GM18873 (cell line): ENCODE measurements at regions not wholly inside any gene's neighbourhood (a gene's known extent, or its start where the extent isn't known, plus 50 kb on each side); places are given as distances from the start of the nearest gene placed in this dataset.
"Not testable (repeated sequence)": the region's sequence is repeated elsewhere in the genome, so short reads cannot be mapped to it uniquely, and the experiment has no call there.

Experiments used
- ATAC-seq: cut with Tn5 transposase; IDR thresholded peaks from one replicate; pipeline ENCODE4 v1.9.1; 2021; ENCODE audit warnings: mild to moderate bottlenecking, moderate library complexity, moderate number of reproducible peaks; ENCODE audit not compliant: unreplicated experiment, low FRiP score

DNA sequence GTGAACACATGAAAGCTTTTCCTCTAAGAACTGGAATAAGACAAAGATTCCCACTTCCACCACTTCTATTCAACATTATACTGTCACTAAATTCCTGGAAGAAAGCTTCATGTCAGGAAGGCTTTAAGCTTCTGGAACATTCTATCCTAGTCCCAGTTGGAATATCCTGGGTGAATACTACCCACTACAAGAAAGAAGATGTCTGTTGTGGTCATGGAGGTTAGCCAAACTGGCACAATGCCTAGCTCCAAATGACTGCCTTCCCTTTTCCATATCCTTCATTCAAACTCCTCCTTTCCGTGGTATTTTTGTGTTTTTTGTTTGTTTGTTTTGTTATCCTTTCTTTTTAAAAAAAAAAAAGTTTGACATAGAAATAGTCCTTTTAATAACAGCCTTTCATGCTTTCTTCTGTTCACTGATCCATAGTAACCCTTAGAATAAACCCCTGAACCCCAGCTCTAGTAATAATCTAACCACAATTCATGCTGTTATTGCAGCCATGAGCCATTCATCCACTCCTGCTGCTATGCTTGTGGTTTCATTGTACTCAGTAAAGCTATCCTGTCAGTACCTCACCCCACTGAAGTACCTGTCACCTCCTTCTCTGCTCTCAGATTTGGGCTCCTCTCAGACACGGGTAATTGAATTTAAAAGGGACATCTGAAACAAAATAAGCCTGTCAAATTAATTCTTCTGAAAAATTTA lies 447.5 kb downstream of the IGSF11 start:
- ATAC-seq, result no peak

DNA sequence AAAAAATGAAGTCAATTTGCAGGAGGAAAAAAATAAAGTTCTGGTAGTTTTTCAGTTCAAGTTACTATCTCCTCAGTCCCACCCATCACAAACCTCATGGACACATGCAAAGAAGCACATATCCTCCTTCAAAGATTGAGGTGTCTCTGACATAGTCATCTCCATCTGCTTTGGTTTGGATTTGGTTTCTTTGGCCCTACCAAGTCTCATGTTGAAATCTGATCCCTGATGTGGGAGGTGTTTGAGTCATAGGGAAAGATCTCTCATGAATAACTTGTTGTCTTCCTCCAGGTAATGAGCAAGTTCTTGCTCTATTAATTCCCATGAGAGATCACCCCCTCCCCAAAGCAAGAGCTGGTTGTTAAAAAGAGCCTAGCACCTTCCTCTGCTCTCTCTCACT lies 446.8 kb downstream of the IGSF11 start:
- no peak for ATAC-seq

DNA sequence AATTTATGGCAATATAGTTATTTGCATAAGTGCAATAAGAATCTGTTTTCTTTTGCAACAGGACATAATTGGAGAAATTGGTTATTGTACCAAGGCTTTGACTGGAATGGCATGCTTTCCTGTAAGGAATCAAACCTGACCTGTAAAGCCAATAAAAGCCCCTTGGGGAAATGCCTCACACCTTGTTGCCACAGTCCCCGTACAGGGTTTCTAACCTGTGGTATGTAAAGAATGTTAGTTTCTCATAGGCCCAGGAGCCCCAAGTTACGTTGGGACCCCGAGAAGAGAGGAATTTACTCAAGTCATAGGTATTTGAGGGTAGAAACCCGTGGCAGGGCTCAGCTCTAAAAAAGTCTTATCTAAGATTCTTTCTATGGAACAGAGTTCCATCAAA lies 441.4 kb downstream of the IGSF11 start:
- ATAC-seq, result no peak

GRCh38 chr3:118597184-118597583 lies 437.5 kb downstream of the IGSF11 start:
- no peak for ATAC-seq

DNA sequence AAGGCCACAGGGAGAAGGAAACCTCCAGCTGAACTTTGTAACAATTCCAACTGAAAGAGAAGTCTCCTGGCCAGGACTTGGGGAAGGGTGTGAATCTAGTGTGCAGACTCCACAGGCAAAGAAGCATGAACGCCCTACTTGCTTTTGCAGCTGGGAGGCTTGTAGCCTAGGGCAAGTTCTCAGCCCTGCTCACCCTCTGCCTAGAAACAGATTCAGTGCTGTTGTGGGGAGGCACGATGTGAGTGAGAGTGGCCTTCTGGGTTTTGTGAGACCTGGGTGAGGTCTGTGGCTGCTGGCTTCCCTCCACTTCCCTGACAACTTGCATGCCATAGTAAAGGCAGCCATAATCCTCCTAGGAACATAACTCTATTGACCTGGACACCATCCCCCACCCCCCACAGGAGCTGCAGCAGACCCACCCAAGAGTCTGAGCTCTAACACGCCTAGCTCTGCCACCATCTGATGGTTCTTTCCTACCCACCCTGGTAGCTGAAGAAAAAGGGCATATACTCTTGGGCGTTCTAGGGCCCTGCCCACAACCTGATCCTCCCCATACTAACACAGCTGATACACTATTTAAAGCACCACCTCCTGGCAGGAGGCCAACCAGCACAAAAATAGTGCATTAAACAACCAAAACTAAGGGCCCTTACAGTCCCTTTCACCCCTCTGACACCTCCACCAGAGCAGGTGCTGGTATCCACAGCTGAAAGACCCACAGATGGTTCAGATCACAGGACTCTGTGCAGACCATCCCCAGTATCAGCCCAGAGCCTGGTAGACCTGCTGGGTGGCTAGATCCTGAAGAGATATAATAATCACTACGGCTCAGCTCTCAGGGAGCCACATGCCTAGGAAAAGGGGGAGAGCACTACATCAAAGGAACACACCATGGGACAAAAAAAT lies 426.5 kb downstream of the IGSF11 start:
- ATAC-seq, result no peak

- ATAC-seq, result no peak
Observed at GRCh38 chr3:118618247-118619040, 416.2 kb downstream of the IGSF11 start.

GRCh38 chr3:118626453-118626852 lies 408.2 kb downstream of the IGSF11 start:
- no peak for ATAC-seq

DNA sequence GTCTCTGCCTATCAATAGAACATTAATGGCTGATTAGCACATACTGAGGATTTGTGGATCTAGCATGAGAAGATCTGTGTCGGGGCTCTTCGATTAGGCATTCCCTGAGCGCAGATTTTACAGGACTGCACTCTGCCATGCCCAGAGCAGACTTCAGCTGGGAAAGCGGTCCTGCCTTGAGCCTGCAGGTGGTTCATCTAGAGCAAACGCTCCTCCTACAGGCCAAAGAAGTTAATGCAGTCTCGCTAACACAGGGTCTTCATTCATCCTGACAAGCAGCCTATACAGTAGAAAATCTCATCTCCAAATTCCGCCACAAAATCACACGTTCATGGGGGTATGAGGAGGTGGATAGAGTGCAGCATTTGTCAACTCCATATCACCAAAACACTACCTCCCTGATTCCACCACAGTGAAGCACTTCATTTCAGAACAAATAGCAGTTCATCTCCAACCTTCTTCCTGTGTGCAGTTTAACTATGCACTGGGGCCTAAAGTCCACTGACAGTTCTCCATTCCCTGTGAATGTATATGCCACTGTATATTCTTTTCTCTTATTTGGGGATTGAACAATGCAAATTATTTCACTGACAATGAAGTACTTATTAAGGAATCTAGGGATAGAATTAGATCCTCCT lies 405.8 kb downstream of the IGSF11 start:
- peak; percentile 96 for ATAC-seq

DNA sequence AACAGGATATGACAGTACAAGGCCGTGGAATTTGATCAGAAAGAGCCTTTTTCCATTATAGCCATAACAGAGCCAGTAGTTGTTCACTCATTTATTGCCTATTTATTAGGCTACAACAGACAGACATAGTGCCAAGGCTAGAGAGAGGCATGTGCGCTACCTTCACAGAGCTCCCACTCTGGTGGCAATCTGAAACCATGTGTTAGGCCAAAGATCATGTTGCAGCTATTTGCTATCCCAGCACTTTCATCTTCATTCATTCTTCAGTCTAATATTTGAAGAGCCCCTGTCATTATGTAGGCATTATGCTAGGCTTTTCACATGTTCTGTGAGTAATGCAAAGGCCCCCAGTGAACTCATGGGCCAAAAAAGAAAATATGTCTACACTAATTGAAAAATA lies 404.8 kb downstream of the IGSF11 start:
- ATAC-seq, result no peak

DNA sequence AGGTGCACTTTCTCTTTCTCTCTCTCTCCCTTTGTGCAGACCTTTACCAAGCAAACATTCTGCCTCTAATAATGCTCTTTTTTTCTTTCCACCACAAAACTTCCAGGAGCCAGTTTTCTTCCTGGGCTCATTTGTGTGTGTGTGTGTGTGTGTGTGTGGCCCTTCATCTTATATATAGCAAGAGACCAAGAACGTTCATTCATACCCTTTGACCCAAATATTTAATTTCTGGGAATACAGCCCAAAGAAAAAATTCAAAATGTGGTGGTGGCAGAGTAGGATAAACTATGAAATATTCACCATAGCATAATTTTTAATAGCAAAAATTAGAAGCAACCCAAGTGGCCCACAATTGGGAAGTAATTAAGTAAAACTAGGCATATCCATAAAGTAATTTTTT lies 398.9 kb downstream of the IGSF11 start:
- no peak for ATAC-seq

GRCh38 chr3:118636841-118637240 lies 397.8 kb downstream of the IGSF11 start:
- ATAC-seq, result no peak

- no peak for ATAC-seq
Observed at GRCh38 chr3:118637846-118638245, 396.8 kb downstream of the IGSF11 start.

DNA sequence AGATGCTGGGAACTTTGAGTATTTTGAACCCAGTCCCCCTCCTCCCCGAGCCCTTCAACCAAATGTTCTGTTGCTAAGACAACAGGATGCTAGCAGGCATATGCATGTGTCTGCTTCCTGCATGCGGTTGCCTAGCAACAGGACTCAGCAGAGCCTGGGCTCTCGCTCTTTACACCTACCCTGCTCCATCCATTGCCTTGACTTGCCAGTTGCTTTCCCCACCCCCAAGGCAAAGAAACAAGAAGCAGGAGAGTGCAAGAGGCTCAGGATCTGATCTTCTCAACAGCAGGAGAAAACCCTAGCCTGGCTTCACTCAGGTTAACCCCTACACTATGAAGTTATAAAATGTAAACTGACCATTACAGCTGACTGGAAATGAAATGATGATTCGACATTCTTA lies 393.0 kb downstream of the IGSF11 start:
- ATAC-seq, result peak; percentile 59

- no peak for ATAC-seq
Observed at GRCh38 chr3:118671192-118671591, 363.5 kb downstream of the IGSF11 start.

- ATAC-seq, result no peak
Observed at GRCh38 chr3:118675305-118675704, 359.3 kb downstream of the IGSF11 start.

DNA sequence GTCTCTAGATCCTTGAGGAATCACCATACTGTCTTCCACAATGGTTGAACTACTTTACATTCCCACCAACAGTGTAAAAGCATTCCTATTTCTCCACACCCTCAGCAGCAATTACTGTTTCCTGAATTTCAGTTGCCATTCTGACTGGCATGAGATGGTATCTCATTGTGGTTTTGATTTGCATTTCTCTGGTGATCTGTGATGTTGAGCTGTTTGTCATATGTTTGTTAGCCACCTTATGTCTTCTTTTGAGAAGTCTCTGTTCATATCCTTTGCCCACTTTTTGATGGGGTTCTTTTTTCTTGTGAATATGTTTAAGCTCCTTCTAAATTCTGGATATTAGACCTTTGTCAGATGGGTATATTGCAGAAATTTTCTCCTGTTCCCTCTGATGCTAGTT lies 356.0 kb downstream of the IGSF11 start:
- not testable (repeated sequence) for ATAC-seq

DNA sequence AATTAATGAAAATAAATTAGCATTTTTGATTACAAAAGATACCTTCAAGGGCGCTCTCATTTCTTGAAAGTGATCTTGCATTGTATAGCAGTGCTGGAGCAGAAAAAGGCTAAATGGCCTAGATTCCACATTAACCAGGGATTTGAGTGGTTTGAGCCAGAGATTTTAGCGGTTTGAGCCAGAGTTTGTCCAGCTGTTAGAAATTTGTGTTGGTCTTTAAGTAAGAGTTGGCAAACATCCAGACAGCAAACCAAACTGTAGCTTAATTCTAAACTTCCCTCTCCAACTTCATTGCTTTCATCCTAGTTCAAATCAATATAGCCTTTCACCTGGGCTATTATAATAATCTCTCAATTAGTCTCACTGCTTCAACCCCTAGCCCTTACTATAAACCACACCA lies 351.7 kb downstream of the IGSF11 start:
- no peak for ATAC-seq

DNA sequence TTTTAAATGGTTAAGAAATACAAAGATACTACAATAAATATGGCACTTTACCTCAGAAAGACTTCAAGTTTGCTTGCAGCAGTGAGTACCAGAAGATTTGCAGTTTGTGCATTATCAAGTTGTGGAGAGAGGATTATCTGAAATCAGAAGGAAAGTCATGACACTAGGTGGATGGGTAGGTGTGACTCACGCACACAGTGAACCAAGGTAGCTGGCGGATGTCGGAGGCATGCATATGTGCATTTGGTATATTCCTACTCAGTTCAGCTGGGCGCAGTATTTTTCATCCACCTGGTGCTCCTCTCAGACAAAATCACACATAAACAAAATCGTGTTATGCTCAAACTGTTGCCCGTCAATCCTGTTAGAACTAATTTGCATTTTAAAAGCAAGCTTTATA lies 351.0 kb downstream of the IGSF11 start:
- ATAC-seq, result no peak

GRCh38 chr3:118688396-118688884 lies 346.2 kb downstream of the IGSF11 start:
- no peak for ATAC-seq

GRCh38 chr3:118692416-118692815 lies 342.2 kb downstream of the IGSF11 start:
- ATAC-seq, result no peak
